NB4 (cell line): ENCODE measurements at regions not wholly inside any gene's neighbourhood (a gene's known extent, or its start where the extent isn't known, plus 50 kb on each side); places are given as distances from the start of the nearest gene placed in this dataset.

Experiments used
- CTCF ChIP-seq: IDR thresholded peaks from one replicate; pipeline ENCODE4 v1.5.1; 2012; ENCODE audit warnings: low read depth, low read length
- POLR2A ChIP-seq: IDR thresholded peaks from 2 replicates; pipeline ENCODE4 v1.6.1; 2011; ENCODE audit warnings: mild to moderate bottlenecking; ENCODE audit not compliant: insufficient read length; ENCODE audit errors: extremely low read depth

GRCh38 chr6:134706806-134707205 is 243.1 kb downstream of the ALDH8A1 start:
- TF ChIP-seq CTCF (no peak), POLR2A (no peak)
